KG1 (cell line): ENCODE measurements at regions not wholly inside any gene's neighbourhood (a gene's known extent, or its start where the extent isn't known, plus 50 kb on each side); places are given as distances from the start of the nearest gene placed in this dataset.

Source experiments
- DNase-seq: peaks from one replicate; lab custom pipeline; 2025; lab: John Stamatoyannopoulos, UW

DNA sequence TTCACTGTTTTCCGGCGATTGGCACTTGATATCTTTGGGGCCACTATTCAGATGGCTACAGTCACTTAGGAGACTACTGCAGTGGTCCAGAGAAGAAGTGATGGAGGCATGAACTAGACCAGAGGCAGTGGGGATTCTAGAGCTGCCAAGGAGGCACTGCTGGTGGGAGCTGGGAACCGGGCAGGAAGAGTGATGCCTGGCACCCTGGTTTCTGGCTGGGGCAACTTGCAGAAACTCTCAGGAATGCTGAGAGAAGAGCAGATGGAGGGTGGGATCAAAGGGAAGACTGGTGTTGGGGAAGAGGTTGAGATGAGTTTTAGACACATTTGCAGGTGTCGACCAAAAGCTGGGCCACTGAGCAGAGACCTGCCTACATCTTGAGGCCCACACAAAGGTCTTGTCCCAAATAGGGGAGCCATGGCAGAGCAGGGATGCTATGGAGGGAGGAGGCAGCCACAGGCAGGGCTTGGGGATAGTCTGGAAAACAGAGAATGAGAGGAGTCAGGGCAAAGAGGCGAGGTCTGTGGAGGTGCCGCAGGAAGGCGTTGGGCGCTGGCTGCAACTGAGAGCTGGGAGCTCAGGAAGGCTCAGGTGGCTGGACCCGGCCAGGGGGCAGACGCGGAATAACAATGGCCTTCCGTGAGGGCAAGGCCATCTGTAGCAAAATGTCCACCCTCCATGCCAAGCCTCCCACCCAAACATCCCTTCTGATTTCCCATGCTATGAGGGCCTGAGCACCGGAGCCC is 118.9 kb downstream of the TOMM20 start:
- no peak for DNase-seq

DNA sequence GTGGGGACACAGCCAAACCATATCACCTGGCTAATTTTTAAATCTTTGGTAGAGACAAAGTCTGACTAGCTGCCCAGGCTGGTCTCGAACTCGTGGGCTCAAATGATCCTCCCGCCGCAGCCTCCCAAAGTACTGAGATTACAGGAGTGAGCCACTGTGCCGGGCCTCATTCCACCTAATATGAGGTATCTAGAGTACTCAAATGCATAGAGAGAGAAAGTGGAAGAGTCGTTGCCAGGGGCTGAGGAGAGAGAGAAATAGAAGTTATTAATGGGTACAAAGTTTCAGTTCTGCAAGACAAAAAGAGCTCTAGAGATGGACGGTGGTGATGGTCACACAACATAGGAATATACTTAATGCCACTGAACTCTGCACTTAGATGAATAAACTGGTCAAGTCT is 119.6 kb downstream of the TOMM20 start:
- DNase-seq = no peak

DNA sequence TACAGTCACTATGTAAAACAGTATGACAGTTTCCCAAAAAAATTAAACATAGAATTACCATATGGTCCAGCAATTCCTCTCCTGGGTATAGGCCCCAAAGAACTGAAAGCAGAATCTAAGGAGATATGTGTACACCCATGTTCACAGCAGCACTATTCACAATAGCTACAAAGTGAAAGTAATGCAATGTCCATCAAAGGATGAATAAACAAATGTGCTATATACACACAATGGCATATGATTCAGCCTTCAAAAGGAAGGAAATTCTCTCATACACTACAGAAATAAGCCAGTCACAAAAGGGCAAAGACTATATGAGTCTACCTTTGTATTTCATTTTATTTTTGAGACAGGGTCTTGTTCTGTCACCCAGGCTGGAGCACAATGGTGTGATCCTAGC is 120.4 kb downstream of the TOMM20 start:
- DNase-seq = no peak

DNA sequence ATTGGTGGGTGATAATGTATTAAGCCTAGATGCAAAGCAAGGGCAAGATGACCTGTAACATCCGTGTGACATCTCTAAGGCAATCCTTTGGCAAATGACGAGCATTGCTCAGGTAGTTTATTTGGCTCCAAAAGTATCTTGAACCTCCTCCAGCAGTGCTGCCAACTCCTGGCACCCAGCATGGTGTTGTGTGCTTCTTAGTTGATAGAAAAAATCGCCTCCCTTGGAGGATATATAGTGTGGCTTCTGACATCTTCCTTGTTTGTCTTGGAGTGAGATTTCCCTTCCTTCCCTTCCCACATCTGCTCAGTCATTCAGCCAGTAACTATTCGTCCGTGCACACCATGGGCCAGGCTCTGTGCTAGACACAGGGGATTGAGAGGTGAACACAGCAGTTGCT is 121.8 kb downstream of the TOMM20 start:
- no peak for DNase-seq

DNA sequence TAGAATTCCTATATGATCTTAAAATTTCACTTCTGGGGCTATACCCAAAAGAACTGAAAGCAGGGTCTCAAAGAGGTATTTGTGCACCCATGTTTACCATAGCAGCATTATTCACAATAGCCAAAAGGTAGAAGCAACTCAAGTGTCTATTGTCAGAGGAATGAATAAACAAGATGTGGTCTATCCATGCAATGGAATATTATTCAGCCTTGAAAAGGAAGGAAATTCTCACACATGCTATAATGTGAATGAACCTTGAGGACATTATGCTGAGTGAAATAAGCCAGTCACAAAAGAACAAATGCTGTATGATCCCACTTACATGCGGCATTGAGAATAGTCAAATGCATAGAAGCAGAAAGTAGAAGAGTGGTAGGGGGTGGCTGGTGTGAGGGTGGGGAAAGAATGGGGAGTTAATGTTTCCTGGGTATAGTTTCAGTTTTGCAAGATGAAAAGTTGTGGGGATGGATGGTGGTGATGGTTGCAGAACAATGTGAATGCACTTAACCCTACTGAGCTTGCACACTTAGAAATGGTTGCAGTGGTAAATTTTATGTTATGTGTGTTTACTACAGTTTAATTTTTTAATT is 122.4 kb downstream of the TOMM20 start:
- DNase-seq = no peak

DNA sequence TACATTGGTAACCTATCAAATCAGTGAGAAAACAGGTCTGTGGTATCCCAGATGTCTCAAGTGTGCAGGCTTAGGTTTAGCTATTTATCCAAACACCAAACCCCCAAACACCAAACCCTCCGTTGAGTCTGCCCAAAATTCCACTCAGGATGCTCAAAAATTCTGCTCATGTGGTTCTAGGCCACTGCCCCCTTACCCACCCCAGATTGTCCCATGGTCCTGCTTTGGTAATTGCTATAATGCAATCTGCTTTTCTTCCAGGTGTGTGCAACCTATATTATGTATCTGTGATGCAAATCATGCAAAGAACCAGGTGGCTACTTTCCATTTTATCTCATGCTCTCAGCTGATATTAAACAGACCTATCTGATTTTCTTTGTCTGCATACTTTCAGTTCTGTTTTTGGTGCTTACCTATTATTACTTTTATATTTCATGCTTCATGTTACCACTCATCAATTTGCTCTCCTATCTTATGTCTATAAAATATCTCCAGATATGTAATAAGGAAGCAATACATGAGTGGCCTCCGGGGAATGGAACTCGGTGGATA is 123.7 kb downstream of the TOMM20 start:
- no peak for DNase-seq

DNA sequence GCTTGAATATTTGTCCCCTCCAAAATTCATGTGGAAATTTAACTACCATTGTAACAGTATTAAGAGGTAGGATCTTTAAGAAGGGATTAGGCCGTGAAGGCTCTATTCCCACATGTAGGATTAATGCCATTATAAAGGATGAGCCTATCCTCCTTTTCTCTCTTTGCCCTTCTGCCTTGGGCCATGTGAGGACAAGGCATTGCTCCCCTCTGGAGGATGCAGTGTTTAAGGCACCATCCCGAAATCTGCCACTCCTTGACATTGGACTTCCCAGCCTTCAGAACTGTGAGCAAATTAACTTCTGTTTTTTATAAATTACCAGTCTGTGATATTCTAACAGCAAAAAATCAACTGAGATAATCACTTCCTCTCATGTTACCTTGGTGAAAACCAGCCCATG is 124.4 kb downstream of the TOMM20 start:
- no peak for DNase-seq

DNA sequence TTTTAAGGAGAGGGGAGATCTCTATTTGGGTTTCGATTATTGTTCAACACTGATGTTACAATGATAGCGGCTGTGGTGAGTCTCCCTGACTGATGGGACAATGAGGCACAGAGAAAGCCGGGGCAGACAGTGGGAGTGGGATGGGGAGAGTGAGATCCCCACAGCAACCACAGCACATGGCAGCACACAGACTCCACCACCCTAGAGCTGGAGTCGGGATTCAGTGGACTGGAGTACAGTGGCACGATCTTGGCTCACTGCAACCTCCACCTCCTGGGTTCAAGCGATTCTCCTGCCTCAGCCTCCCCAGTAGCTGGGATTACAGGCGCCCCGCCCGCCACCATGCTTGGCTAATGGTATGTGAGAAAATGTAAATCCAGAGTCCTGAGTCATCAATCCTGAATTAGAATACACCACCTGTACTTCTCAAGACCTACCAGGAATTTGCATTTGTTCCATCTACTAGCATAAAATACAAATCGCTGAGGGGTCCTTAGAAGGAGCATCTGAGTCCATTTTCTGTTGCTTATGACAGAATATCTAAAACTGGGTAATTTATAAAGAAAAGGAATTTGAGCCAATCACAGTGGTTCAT is 125.8 kb downstream of the TOMM20 start:
- DNase-seq = no peak

DNA sequence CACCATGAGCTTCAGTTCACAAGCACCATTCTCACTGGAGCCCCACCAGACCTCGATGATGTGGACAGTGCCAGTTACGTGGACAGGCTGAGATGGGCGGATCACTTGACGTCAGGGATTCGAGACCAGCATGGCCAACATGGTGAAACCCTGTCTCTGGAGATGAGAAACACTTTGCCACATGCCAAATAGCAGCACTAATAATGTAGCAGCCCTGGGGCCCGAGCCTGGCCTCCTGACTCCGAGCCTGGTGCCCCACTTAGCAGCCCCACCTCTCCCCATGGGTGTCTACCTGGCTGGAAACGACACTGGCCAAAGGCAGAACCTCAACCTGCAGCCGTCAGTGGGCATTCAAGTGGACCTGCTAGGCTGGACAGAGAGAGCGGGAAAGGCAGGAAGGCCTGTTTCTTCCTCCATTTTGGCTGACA is 129.1 kb downstream of the TOMM20 start:
- DNase-seq = no peak

DNA sequence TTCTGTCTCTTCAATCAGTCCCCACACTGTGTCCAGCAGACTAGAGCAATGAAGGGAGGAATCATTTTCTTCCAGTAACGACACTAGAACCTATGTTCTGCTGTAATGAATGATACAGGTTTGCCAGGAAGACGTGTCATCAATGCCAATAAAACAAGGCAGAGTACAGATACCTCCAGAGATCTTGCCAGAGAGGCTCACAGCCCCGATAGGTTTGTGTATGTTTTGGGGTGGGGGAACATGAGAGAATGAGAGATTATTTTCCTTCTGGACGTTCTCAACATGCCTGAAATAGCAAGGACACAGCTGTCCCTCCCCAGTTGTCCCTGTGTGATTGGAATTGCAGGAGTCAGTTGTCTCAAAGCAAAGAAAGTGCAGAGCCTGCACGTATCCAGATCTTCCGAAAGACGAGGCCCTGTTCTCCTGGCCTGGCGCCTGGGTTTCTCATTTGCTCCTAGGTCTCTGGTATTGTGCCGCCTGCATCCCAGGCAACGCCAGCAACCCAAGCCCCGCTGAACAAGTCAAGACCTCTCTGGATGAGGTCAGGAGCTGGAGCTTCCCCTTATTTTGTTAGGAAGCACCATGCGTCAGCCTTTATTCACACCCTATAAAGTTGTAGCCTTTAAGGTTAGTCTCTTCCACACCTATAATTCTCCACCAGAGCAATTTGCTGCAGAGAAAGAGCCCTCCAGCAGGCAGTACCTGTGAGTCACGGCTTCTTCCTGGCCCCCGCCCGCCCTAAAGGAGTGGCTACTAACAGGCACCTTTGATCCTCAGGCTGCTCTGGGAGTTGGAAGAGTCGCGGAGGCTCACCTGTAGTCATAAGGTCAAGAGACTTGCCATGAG is 130.5 kb downstream of the TOMM20 start:
- DNase-seq = no peak

DNA sequence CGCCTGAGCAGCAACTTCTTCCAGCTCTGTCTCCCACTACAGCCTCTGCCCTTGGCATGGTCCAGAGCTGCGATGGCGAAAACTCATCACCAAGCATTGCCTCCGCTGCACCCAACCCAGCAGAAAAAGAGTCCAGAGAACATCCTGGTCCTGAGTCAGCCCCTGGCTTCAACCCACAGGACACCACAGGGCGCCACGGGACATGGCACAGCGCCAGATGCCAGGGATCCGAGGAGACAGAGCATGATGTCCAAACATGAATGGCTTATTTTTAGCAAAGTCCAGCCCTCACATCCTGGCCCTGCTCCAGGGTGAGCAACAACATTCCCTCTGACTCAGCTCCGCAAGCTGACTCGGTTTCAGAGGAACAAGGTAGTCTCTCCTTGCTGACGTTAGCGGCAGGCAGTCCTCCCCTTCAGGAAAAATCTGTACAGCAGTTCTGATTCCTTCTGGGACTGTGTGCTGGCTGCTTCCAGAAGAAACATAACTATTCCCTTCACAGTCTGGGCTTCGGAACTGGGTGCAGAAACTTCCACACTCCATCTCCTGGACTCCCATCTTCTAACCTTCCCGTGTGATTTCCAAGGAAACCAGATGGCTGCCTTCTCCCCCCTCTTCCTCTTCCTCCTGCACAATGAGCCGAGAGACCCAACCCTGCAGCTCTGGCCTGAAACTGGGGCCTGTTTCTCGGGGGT is 131.3 kb downstream of the TOMM20 start:
- DNase-seq = no peak

DNA sequence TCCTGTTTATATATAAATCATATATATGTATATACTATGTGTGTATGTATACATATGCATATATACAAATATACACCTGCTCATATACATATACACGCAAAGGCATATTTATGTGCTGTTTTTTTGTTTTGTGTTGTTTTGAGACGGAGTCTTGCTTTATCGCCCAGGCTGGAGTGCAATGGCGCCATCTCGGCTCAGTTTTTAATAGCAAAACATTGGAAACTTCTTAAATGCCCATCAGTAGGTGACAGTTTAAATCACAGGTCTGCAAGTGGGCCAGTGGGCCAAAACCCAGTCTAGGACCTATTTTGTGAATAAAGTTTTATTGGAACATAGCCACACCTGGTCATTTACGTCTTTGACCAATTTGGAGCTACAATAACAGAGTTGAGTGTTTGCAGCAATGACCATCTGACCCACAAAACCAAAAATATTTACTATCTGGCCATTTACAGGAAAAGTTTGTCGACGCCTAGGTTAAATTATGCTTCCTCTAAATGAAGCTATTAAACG is 132.3 kb downstream of the TOMM20 start:
- DNase-seq = no peak

DNA sequence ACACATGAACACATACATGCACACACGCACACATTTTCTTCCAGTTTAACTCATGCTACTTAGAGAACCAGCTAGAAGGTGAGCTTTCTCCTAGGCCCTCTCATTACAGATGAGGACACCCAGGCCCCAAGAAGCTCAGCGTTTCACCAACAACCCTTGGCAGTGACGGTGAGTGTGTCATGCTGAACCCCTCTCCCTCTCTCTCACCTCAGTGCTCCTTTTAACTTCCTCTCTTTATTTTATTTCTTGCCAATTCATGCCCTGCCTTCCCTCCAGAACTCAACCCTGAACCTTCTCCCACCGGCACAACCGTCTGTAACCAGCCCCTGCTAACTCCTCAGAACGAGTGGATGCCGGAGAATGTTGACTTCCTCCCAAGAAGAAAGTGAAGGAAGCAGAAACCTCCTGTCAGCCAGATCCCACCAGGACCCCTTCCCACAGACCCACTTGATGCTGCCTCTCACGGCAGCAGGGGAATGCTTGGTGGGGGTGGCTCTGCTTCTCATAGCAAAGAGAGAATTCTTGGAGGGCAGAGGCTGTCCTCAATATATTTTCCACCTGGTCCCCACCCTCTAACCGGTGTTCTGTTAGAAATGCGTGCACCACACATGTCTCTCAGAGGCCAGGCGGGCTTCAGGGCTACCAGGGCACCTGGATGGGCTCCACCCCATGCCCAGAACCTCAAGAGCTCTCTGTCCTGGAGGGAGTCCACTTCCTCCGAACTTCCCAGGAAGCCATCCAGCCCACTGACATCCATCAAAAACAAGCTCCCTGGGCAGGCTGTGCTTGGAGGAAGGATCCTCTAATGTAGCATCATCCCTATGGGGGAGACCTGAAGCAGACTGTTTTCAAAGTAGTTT is 134.0 kb downstream of the TOMM20 start:
- no peak for DNase-seq

DNA sequence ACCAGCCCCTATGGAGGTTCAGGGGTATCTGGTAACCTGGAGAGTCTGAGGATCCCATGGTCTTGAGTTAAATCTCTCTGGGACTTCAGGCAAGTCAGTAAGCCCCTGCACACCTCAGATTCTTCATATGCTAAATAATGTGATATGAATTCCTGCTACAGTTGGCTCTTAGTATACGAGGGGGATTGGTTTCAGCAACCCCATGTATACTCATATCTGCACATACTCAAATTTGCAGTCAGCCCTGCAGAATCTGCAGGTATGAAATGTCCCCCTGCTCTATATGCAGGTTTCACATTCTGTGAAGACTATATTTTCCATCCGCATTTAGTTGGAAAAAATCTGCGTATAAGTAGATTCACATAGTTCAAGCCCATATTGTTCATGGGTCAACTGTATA is 136.6 kb downstream of the TOMM20 start:
- DNase-seq = no peak

DNA sequence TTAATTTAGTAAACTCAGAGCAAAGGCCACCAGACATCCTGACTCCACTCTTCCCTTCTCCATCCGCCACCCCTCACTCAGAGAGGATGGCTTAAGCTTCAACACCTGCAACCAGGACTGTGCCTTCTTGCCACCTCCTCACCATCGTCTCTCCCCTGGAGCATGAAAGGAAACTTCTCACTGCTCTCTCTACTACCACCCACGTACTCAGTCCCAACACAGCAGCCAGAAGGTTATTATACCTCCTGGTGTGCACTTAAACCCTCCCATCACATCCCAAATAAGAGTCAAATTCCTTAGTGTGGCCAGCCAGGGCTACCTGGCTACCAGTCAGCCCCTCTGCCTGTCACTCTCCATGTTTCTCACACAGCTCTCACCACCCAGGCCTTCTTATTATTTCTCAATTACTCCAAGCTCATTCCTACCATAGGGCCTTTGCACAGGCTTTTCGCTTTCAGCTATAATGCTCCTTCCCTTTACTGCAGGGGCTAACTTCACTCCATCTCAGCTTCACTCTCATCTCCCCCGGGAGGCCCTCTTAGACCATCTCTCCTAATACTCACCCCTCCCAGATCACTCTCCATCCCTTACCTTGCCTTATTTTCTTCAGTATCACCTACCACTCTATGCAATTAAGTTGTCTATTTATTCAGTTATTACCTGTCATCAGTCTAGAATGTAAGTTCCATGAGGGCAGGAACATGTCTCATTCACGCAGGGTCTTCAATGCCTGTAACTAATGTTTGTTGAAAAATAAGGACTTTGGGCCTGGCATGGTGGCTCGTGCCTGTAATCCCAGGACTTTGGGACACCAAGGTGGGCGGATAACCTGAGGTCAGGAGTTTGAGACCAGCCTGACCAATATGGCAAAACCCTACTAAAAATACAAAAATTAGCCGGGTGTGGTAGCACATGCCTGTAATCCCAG is 137.5 kb downstream of the TOMM20 start:
- DNase-seq = no peak

DNA sequence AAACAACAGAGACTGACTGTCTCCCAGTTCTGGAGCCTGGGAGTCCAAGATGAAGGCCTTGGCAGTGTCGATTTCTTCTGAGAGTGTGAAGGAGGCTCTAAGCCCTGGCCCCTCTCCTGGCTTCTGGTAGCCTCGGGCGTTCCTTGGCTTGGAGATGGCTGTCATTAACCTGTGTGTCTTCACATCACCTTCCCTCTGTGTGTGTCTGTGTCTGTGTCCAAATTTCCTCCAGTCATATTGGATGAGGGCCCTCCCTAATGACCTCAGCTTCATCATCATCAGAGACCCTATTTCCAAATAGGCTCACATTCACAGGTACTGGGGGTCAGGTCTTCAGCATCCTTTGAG is 138.3 kb downstream of the TOMM20 start:
- no peak for DNase-seq

DNA sequence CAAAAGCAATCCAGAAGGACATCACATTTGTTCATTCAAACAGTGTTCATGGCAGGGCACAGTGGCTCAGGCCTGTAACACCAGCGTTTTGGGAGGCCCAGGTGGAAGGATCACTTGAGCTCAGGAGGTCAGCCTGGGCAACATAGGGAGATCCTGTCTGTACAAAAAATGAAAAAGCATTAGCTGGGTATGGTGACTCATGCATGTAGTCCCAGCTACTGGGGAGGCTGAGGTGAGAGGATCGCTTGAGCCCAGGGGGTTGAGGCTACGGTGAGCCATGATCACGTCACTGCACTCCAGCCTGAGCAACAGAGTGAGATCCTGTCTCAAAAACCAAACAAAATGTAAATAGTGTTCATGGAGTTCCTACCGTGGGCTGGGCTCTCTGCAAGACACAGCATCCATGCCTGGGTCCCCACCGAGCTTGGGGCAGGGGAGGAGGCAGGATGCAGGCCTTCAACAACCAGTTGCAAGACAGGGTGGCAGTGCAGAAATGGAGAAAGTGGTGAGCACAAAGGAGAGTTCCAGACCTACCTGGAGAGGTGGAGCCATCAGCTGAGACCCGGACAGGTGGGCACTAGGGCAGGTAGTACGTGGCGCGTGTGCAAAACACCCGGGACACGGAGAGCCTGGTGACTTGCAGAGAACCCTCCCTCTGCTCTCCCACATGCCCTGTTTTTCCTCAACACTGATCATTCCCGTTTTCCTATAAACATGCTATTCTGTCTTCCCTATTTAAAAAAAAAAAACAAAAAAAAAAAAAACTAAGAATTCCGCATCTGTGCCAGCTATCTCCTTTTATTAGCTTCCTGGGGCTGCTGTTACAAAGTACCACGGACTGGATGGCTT is 138.9 kb downstream of the TOMM20 start:
- DNase-seq = no peak

DNA sequence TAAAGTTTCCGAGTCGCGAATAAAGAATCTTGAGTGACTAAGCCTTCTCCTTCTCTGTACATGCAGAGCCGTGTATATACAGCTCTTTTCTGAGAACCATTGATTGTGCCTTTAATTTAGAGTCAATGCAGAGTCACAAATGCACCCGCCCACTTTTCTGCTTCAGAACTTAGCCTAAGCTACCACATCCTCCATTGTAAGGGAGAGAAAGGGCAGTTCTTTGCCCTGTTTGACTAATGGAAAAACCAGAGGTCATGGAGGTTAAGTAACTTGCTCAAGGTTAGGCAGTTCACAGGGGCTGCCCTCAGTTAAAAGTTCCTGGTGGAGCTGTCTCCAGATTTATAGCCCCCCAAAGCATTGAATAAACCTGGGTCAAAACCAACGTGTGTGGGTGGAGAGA is 139.6 kb downstream of the TOMM20 start:
- DNase-seq = no peak

DNA sequence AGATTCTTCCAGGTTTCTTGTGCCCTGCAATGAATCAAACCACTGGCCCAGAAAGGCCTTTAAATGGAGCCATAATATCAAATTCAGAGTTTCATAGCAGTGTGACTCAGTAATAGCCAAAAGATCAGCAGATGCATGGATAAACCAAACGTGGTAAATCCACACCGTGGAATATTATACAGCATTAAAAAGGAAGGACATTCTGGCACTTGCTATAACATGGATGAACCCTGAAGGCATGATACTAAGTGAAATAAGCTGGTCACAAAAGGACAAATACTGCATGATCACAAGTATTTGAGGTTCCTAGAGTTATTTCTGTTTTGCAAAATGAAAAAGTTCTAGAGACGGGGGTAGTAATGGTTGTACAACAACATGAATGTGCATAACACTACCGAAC is 140.1 kb downstream of the TOMM20 start:
- no peak for DNase-seq
